Epidermal melanocyte (primary cell): ENCODE measurements at regions not wholly inside any gene's neighbourhood (a gene's known extent, or its start where the extent isn't known, plus 50 kb on each side); places are given as distances from the start of the nearest gene placed in this dataset.
"Not testable (repeated sequence)": the region's sequence is repeated elsewhere in the genome, so short reads cannot be mapped to it uniquely, and the experiment has no call there.

Experiments used
- DNase-seq: peaks from one replicate; pipeline ENCODE4 v3.0.0; 2011; ENCODE audit warnings: low spot score; ENCODE audit not compliant: insufficient read length

DNA sequence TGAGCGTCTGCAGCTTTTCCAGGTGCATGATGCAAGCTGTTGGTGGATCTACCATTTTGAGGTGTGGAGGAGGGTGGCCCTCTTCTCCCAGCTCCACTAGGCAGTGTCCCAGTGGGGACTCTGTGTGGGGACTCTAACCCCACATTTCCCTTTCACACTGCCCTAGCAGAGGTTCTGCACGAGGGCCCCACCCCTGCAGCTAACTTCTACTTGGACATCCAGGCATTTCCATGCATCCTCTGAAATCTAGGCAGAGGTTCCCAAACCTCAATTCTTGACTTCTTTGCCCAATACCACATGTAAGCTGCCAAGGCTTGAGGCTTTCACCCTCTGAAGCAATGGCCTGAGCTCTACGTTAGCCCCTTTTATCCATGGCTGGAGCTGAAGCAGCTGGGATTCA lies 61.4 kb upstream of the HGFAC start:
- DNase-seq, result not testable (repeated sequence)

DNA sequence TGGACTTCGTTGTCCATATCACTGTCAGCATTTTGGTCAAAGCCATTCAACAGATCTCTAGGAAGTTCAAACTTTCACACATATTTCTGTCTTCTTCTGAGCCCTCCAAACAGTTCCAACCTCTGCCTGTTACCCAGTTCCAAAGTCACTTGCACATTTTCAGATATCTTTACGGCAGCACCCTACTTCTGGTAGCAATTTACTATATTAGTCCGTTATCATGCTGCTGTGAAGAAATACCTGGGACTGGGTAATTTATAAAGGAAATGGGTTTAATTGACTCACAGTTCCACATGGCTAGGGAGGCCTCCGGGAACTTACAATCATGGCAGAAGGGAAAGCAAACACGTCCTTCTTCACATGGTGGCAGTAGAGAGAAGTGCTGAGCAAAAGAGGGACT lies 60.6 kb upstream of the HGFAC start:
- DNase-seq, result not testable (repeated sequence)

- DNase-seq, result no peak
Measured at GRCh38 chr4:3382251-3382650, 59.5 kb upstream of the HGFAC start.

GRCh38 chr4:3384391-3384770 lies 57.4 kb upstream of the HGFAC start:
- no peak for DNase-seq

GRCh38 chr4:3384771-3385710 lies 56.7 kb upstream of the HGFAC start:
- no peak for DNase-seq

GRCh38 chr4:3385711-3386420 lies 55.9 kb upstream of the HGFAC start:
- DNase-seq, result no peak

GRCh38 chr4:3386526-3386925 lies 55.2 kb upstream of the HGFAC start:
- DNase-seq, result no peak

DNA sequence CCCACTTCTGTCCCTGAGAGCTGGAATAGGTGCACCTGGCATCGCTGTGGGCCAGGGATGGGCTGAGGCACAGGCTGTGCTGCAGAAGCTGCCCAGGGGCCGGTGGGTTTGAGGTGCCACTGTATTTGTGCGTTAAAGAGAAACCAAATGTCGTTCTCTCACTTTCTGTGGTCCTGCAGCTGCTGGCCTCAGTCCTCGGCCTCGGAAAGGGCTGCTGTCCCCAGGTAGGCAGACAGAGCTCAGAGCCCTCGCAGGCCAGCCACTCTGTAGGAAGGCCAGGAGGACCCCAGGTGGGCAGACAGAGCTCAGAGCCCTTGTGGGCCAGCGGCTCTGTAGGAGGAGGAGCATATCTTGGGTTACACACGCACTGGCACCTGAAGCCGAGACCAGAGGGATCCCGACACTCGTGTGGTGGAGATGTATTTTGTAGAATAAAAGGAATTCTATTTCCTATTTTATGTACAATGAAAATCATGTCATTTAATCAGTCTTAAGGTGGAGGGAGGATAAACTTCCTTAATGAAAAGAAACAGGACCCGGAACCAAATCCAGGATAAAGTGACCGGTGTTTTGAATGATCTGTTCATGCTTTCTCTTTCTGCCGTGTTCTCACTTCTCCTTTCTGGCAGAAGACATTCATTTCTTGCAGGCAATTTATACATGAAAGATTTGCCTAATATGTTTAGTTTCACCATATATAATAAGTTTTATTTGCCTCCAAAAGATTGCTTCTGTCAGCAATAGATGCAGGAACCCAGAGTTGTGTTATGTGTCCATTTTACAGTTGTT lies 54.4 kb upstream of the HGFAC start:
- no peak for DNase-seq

- no peak for DNase-seq
Measured at GRCh38 chr4:3387943-3388361, 53.8 kb upstream of the HGFAC start.

DNA sequence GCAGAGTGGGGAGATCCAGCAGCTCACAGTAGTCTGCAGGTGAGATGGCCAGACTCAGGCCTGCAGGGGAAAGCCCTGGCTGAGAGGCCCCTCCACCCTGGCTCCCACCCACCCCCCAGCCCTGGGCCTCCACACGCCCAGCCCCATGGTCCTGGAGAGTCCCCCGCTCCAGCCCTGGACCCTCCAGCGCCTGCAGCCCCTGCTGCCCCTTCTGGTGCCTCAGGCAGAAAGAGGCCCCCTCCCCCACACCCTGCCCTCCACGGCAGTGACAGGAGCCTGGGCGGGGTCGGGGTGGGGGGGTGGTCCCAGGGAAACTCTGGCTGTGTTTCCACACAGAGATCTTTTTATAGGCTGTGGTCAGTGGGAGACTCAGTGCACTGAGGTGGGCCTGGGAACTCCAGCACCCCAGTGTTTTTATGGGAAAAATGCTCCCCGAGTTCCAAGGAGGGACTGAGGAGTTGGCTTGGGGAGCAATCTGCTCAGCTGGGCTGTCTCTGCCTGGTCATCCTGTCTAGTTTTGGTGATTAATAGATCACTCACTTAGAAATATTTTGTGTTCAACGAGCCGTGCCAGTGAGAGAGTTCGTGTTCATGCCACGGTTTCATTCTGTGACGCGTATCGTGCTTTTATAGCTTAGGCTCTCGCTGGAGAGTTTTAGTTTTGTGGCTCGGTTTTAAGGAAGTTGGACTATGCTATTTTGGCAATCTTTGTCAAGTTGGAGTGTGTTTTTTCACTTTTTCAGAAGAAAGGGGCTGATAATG lies 53.1 kb upstream of the HGFAC start:
- DNase-seq, result no peak

DNA sequence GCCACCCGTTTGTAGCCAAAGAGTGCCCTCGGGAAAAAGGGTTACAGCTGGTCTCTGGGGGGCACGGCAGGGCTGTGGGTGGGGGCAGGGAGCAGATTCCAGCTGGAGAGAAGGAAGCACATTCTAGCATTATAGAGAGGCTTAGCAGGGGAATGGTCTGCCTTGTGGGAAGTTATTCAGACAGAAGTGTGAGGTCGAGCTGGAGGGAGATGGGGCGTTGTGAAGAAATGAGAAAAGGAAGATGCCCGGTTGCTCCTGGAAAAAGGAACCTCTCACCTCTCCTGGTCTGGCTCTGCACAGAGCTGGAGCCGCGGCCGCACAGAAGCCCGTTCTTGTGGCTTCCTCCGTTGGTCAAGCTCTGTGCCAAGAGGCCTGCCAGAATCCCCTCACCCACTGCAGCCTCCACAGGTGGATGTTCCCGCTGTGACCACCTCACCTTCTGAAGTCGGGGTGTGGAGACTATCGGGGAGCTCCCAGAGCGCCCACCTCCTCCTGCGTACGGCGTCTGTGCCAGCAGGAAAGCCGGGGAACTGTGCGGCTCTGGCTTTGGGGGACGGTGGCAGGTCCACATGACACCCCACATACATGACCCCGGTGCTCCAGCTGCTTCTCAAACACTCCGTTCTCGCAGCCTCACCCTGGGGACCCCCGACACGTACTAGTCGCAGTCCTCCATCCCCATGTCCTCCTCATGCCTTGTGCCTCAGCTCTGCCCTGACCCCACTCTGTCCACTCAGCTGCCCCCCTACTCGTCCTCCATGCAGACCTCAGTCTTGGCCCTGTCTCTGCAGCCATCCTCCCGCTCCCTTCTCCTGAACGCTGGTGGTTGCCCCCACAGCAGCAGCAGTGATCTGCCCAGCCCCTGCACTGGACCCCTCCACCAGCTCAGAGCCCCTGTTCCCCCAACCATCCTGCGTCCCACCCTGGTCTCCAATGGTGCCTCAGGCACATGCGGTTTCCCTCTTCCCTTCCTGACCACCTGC lies 52.2 kb upstream of the HGFAC start:
- DNase-seq, result no peak

DNA sequence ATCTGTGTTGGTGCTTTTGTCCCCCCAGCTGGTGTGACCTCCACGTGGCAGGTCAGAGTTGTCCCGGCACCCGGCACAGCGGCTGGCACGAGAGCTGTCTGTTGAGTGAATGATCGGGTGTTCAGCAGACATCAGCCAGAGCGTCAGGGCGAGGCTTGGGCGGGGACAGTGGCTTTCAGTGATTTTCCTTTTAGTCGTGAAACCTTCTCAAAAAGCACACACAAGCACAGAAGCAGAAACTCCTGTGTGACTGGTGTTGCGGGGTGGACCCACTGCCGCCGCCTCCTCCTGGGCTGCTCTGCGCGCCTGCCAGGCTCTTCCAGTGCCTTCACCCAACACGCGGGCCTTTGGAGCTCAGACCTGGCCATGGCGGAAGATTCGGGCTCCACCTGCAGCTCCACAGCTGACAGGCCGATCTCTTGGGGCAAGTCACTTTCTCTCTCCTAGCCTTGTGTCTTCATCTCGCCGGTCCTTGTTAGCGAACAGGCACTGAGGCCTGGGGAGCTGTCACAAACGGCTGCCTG lies 51.4 kb upstream of the HGFAC start:
- DNase-seq, result no peak

DNA sequence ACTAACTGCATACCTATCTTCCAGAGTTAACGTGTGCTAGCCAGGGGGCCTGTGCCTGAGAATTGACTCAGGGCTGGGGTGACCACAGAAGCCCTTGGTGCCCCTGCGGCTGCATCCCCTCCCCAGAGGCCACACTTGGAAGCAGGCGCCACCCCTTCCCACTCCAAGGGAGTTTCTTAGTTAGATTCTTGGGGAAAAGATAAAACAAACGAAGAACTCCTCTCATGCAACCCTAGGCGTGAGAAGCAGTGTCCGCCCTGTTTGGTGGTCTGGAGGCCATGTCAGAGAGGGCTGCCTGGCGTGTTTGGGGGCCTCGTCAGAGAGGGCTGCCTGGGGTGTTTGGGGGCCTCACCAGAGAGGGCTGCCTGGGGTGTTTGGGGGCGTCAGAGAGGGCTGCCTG lies 50.3 kb upstream of the HGFAC start:
- DNase-seq, result no peak
